GM21526 (cell line): ENCODE measurements at regions not wholly inside any gene's neighbourhood (a gene's known extent, or its start where the extent isn't known, plus 50 kb on each side); places are given as distances from the start of the nearest gene placed in this dataset.

ENCODE experiments used
- ATAC-seq: cut with Tn5 transposase; IDR thresholded peaks from one replicate; pipeline ENCODE4 v1.9.1; 2021; ENCODE audit warnings: moderate library complexity; ENCODE audit not compliant: unreplicated experiment, low FRiP score

GRCh38 chr7:41536873-41537665 lies 165.8 kb downstream of the INHBA start:
- no peak for ATAC-seq

GRCh38 chr7:41536122-41536872 lies 166.6 kb downstream of the INHBA start:
- ATAC-seq, result no peak

- no peak for ATAC-seq
Observed at GRCh38 chr7:41529831-41530230, 173.1 kb downstream of the INHBA start.

- ATAC-seq, result no peak
Observed at GRCh38 chr7:41524876-41525275, 178.0 kb downstream of the INHBA start.

- ATAC-seq, result no peak
Observed at GRCh38 chr7:41520445-41520844, 182.4 kb downstream of the INHBA start.

GRCh38 chr7:41517771-41518170 lies 185.1 kb downstream of the INHBA start:
- ATAC-seq, result no peak

- no peak for ATAC-seq
Observed at GRCh38 chr7:41508755-41509154, 194.1 kb downstream of the INHBA start.

GRCh38 chr7:41507686-41508268 lies 195.1 kb downstream of the INHBA start:
- ATAC-seq, result no peak

- ATAC-seq, result no peak
Observed at GRCh38 chr7:41504214-41504980, 198.5 kb downstream of the INHBA start.

GRCh38 chr7:41503438-41503837 lies 199.5 kb downstream of the INHBA start:
- no peak for ATAC-seq

GRCh38 chr7:41501466-41501865 lies 201.4 kb downstream of the INHBA start:
- ATAC-seq, result no peak

GRCh38 chr7:41501006-41501405 lies 201.9 kb downstream of the INHBA start:
- no peak for ATAC-seq

- ATAC-seq, result no peak
Observed at GRCh38 chr7:41492603-41493002, 210.3 kb downstream of the INHBA start.

GRCh38 chr7:41491883-41492471 lies 210.9 kb downstream of the INHBA start:
- no peak for ATAC-seq

- no peak for ATAC-seq
Observed at GRCh38 chr7:41491308-41491707, 211.6 kb downstream of the INHBA start.

GRCh38 chr7:41489885-41490284 lies 213.0 kb downstream of the INHBA start:
- ATAC-seq, result no peak

GRCh38 chr7:41487229-41487940 lies 215.5 kb downstream of the INHBA start:
- no peak for ATAC-seq

GRCh38 chr7:41481353-41481752 lies 221.5 kb downstream of the INHBA start:
- no peak for ATAC-seq

- no peak for ATAC-seq
Observed at GRCh38 chr7:41478187-41478586, 224.7 kb downstream of the INHBA start.

- no peak for ATAC-seq
Observed at GRCh38 chr7:41476460-41476803, 226.5 kb downstream of the INHBA start.
